Panc1 (cell line): ENCODE measurements at regions not wholly inside any gene's neighbourhood (a gene's known extent, or its start where the extent isn't known, plus 50 kb on each side); places are given as distances from the start of the nearest gene placed in this dataset.

Source experiments
- ATAC-seq: fragments of 200-7000 bp; cut with Tn5 transposase; 2 replicates; pipeline ENCODE4 v1.9.1; 2020; ENCODE audit warnings: mild to moderate bottlenecking, moderate library complexity
- BruUV-seq: library from RNA; stranded (reverse); fragments of 400-500 nt; replicated peaks from 2 replicates; lab custom pipeline; 2021; lab: Mats Ljungman, UMichigan
- CTCF ChIA-PET: fragments of 300-600 bp; sonication (Branson Sonifier 250); formaldehyde crosslinking; loops from one replicate; lab custom pipeline; 2022; ENCODE audit warnings: antibody characterized with exemption; lab: Charles Lee
- POLR2A ChIA-PET: fragments of 300-600 bp; sonication (Branson Sonifier 250); formaldehyde crosslinking; loops from one replicate; lab custom pipeline; 2022; ENCODE audit warnings: antibody characterized with exemption; lab: Charles Lee
- DNase-seq: peaks from one replicate; pipeline ENCODE4 v3.0.0-alpha.2; 2010; ENCODE audit warnings: low read depth, low spot score
- H3K27ac ChIP-seq: 2 replicates; pipeline ENCODE4 v1.5.1; 2011; ENCODE audit warnings: mild to moderate bottlenecking, low read length, inconsistent platforms
- H3K27me3 ChIP-seq: fragments of 200-500 bp; sonication (Bioruptor generic); 2 replicates; pipeline ENCODE4 v1.6.0; 2014; ENCODE audit warnings: low read length, inconsistent platforms; ENCODE audit not compliant: control insufficient read depth, insufficient read depth
- H3K36me3 ChIP-seq: fragments of 200-500 bp; sonication (Bioruptor generic); 2 replicates; pipeline ENCODE4 v1.5.1; 2014; ENCODE audit warnings: inconsistent platforms, mild to moderate bottlenecking, low read length, moderate library complexity; ENCODE audit not compliant: control insufficient read depth, insufficient read depth
- H3K4me1 ChIP-seq: 2 replicates; pipeline ENCODE4 v1.5.1; 2011; ENCODE audit warnings: inconsistent platforms, mild to moderate bottlenecking, low read length, moderate library complexity; ENCODE audit not compliant: control insufficient read depth, insufficient read depth
- H3K4me3 ChIP-seq, 2 experiments: 2 replicates each; pipeline ENCODE4 v1.5.1; 2011 to 2012; ENCODE audit warnings: low read depth in 2 of 2, low read length in 2 of 2, mild to moderate bottlenecking in 2 of 2, inconsistent platforms in 1 of 2, moderate library complexity in 1 of 2
- H3K9me3 ChIP-seq: fragments of 200-500 bp; sonication (Bioruptor generic); 2 replicates; pipeline ENCODE4 v1.5.1; 2014; ENCODE audit warnings: low read depth, mild to moderate bottlenecking, inconsistent platforms, low read length, moderate library complexity; ENCODE audit not compliant: control insufficient read depth, insufficient read depth
- CTCF ChIP-seq: fragments of 450-650 bp; IDR thresholded peaks from 2 replicates; pipeline ENCODE4 v1.5.1; 2017; ENCODE audit warnings: mild to moderate bottlenecking
- POLR2AphosphoS5 ChIP-seq: IDR thresholded peaks from 2 replicates; pipeline ENCODE4 v1.6.1; 2012; ENCODE audit warnings: mild to moderate bottlenecking, low read depth, low read length, moderate library complexity
- REST ChIP-seq, 2 experiments: IDR thresholded peaks; 2 replicates each; pipeline ENCODE4 v1.6.1; 2011 to 2012; ENCODE audit warnings: low read depth in 2 of 2, control low read depth in 1 of 2, low read length in 1 of 2, mild to moderate bottlenecking in 1 of 2, moderate library complexity in 1 of 2; ENCODE audit not compliant: insufficient read depth in 1 of 2
- SIN3A ChIP-seq: IDR thresholded peaks from 2 replicates; pipeline ENCODE4 v1.6.1; 2012; ENCODE audit warnings: low read depth, mild to moderate bottlenecking, low read length, moderate library complexity, borderline replicate concordance; ENCODE audit not compliant: insufficient read depth
- TCF7L2 ChIP-seq: IDR thresholded peaks from 2 replicates; pipeline ENCODE4 v1.6.1; 2011; ENCODE audit warnings: mild to moderate bottlenecking, low read depth, low read length, inconsistent platforms
- in situ Hi-C: cut with HindIII; loops from 2 replicates; pipeline ENCODE4 v1.10.0; 2016; ENCODE audit warnings: low sequenced_read_pairs, low pct_unique_long_range_greater_than_20kb
- intact Hi-C: fragments of 100-400 bp; cut with micrococcal nuclease; formaldehyde crosslinking; loops from one replicate; pipeline ENCODE4 v1.10.0; 2022; ENCODE audit not compliant: unreplicated experiment

- in situ Hi-C loops (no loop called here), intact Hi-C loops (no loop called here)
- no TSS peak for BruUV-seq
- CTCF ChIA-PET, result no interaction called here
- TF ChIP-seq POLR2AphosphoS5, result no peak
- TF ChIP-seq TCF7L2, result no peak
- no peak for TF ChIP-seq REST (IDR thresholded peaks at IDR 0.05; ENCODE audit: insufficient read depth in 1 of 2, low read depth in 2 of 2, low read length in 1 of 2)
- no peak for TF ChIP-seq SIN3A
- no peak for TF ChIP-seq CTCF
- Histone ChIP-seq H3K27me3 (no peaks in the 10 kb centered on the region), H3K36me3 (no peaks in the 10 kb centered on the region), H3K4me3 (no peak overlapping the region), H3K9me3 (no peaks in the 10 kb centered on the region), H3K27ac (no peak overlapping the region), H3K4me1 (no peaks in the 10 kb centered on the region)
- no peak for ATAC-seq
- POLR2A ChIA-PET, result no interaction called here
- no peak for DNase-seq
Observed at GRCh38 chr17:14910916-14911315, 354.2 kb downstream of the PMP22 start.

- no peaks in the 10 kb centered on the region for H3K9me3 ChIP-seq
- no peak for TF ChIP-seq CTCF
- no peak for TF ChIP-seq SIN3A
- in situ Hi-C loops, result no loop called here
- DNase-seq (no peak), ATAC-seq (no peak)
- H3K27ac ChIP-seq, result no peak overlapping the region
- no peaks in the 10 kb centered on the region for H3K27me3 ChIP-seq
- ChIA-PET POLR2A (no interaction called here), CTCF (no interaction called here)
- no peak overlapping the region for H3K4me3 ChIP-seq
- no peaks in the 10 kb centered on the region for H3K4me1 ChIP-seq
- no peaks in the 10 kb centered on the region for H3K36me3 ChIP-seq
- intact Hi-C loops, result no loop called here
- BruUV-seq, result no TSS peak
Observed at GRCh38 chr17:14904386-14904785, 360.7 kb downstream of the PMP22 start.

GRCh38 chr17:14903854-14904253 lies 361.3 kb downstream of the PMP22 start:
- in situ Hi-C loops (no loop called here), intact Hi-C loops (no loop called here)
- Histone ChIP-seq H3K9me3 (no peaks in the 10 kb centered on the region), H3K4me1 (no peaks in the 10 kb centered on the region), H3K36me3 (no peaks in the 10 kb centered on the region), H3K4me3 (no peak overlapping the region), H3K27ac (no peak overlapping the region), H3K27me3 (no peaks in the 10 kb centered on the region)
- TF ChIP-seq CTCF (no peak), SIN3A (no peak), REST (IDR thresholded peaks at IDR 0.05; ENCODE audit: insufficient read depth in 1 of 2, low read depth in 2 of 2, low read length in 1 of 2) (no peak), POLR2AphosphoS5 (no peak), TCF7L2 (no peak)
- CTCF ChIA-PET, result no interaction called here
- DNase-seq (no peak), ATAC-seq (no peak)
- no TSS peak for BruUV-seq
- POLR2A ChIA-PET, result no interaction called here
